Smooth muscle cell (in vitro differentiated cells): ENCODE measurements at regions not wholly inside any gene's neighbourhood (a gene's known extent, or its start where the extent isn't known, plus 50 kb on each side); places are given as distances from the start of the nearest gene placed in this dataset.

Experiments used
- DNase-seq: peaks from one replicate; lab custom pipeline; 2025; ENCODE audit not compliant: unreplicated experiment; lab: John Stamatoyannopoulos, UW
- H2AFZ ChIP-seq: fragments of 200-600 bp; sonication (generic); 2 replicates; pipeline ENCODE4 v1.6.0; 2016; ENCODE audit warnings: antibody characterized with exemption, low read depth, mild to moderate bottlenecking
- H3F3A ChIP-seq: fragments of 200-600 bp; sonication (generic); 2 replicates; pipeline ENCODE4 v1.6.0; 2017; ENCODE audit warnings: antibody characterized with exemption, low read depth
- H3K27ac ChIP-seq: fragments of 200-600 bp; sonication (generic); 2 replicates; pipeline ENCODE4 v1.5.1; 2016; ENCODE audit warnings: low read depth, mild to moderate bottlenecking
- H3K27me3 ChIP-seq: fragments of 200-600 bp; sonication (generic); 2 replicates; pipeline ENCODE4 v1.6.1; 2016; ENCODE audit warnings: low read depth, mild to moderate bottlenecking
- H3K36me3 ChIP-seq: fragments of 200-600 bp; sonication (generic); 2 replicates; pipeline ENCODE4 v1.5.1; 2016; ENCODE audit warnings: low read depth
- H3K4me1 ChIP-seq: fragments of 200-600 bp; sonication (generic); 2 replicates; pipeline ENCODE4 v1.5.1; 2016; ENCODE audit warnings: low read depth
- H3K4me2 ChIP-seq: fragments of 200-600 bp; sonication (generic); 2 replicates; pipeline ENCODE4 v1.6.0; 2016; ENCODE audit warnings: mild to moderate bottlenecking
- H3K4me3 ChIP-seq: fragments of 200-600 bp; sonication (generic); 2 replicates; pipeline ENCODE4 v1.5.1; 2016; ENCODE audit warnings: mild to moderate bottlenecking
- H3K79me2 ChIP-seq: fragments of 200-600 bp; sonication (generic); 2 replicates; pipeline ENCODE4 v1.6.0; 2016; ENCODE audit warnings: low read depth, mild to moderate bottlenecking
- H3K9ac ChIP-seq: fragments of 200-600 bp; sonication (generic); 2 replicates; pipeline ENCODE4 v1.6.0; 2016; ENCODE audit warnings: low read depth
- H3K9me3 ChIP-seq: fragments of 200-600 bp; sonication (generic); replicated peaks from 2 replicates; pipeline ENCODE4 v1.5.1; 2016; ENCODE audit warnings: low read depth
- H4K20me1 ChIP-seq: fragments of 200-600 bp; sonication (generic); 2 replicates; pipeline ENCODE4 v1.6.0; 2016; ENCODE audit warnings: low read depth
- WGBS: methylation state at CpG from one replicate; pipeline ENCODE4 v1.1.7; 2016; ENCODE audit warnings: low lambda C conversion rate; 5-methylcytosine and 5-hydroxymethylcytosine counted together
- TF ChIP-seq, protein P1 (sequence below): fragments of 200-600 bp; sonication (generic); IDR thresholded peaks from 2 replicates; pipeline ENCODE4 v1.5.1; 2017; ENCODE audit warnings: borderline replicate concordance, mild to moderate bottlenecking, antibody characterized with exemption; ENCODE audit not compliant: insufficient read depth, poor library complexity, severe bottlenecking

DNA sequence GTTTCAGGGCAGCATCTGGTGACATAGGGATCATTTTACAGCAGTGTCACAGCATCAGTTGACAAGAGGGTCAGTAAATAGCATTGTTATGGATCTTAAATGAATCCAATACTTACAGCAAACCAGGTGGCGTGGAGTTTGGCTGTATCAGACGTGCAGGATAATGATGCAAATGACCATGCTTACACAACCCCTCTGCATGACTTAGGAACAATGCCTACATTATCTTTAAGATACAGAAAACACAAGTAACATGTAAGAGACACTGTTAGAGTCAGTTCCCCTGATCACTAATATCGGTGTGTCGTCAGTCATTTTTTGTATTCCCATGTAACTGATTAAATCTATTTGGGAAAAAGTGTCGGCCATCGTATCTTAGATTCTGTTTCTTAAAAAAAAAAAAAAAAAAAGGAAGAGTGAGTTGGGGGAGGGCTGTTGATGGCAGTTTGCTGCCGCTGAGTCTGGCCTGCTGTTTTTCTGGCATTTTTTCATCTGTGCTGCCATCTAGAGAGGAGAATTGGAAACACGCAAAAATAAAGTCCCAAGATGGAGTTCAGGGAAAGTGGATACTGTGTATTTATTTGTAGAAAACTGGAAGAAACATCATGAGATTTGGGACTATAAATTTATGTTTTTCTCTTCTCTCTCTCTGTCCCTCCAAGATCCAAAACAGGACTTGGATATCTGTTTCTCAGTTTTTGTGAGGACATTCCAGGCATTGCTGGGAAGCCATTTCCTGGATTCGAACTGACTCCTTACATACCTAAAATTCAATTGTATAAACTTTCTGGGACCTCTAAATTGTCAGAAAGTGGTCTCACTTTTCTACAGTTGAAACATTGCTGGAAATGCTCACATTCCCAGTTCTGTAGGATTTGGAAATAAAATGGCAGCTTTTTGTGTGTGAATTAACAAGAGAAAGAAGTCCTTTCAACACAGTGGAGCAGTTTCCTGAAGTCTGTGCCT, 60.3 kb upstream of the AGPS start:
- Histone ChIP-seq H3K4me1 (peaks cover 7% of the 10 kb centered on the region), H3K9me3 (no peaks in the 10 kb centered on the region), H3F3A (peaks cover 4% of the 10 kb centered on the region), H3K79me2 (no peaks in the 10 kb centered on the region), H3K4me2 (peak overlapping the region; percentile 66), H3K9ac (peak overlapping the region; percentile 4), H3K36me3 (no peaks in the 10 kb centered on the region), H4K20me1 (no peaks in the 10 kb centered on the region), H2AFZ (peak overlapping the region; percentile 74), H3K4me3 (peak overlapping the region; percentile 25), H3K27me3 (no peaks in the 10 kb centered on the region), H3K27ac (peak overlapping the region; percentile 0)
- TF ChIP-seq, protein P1, sequence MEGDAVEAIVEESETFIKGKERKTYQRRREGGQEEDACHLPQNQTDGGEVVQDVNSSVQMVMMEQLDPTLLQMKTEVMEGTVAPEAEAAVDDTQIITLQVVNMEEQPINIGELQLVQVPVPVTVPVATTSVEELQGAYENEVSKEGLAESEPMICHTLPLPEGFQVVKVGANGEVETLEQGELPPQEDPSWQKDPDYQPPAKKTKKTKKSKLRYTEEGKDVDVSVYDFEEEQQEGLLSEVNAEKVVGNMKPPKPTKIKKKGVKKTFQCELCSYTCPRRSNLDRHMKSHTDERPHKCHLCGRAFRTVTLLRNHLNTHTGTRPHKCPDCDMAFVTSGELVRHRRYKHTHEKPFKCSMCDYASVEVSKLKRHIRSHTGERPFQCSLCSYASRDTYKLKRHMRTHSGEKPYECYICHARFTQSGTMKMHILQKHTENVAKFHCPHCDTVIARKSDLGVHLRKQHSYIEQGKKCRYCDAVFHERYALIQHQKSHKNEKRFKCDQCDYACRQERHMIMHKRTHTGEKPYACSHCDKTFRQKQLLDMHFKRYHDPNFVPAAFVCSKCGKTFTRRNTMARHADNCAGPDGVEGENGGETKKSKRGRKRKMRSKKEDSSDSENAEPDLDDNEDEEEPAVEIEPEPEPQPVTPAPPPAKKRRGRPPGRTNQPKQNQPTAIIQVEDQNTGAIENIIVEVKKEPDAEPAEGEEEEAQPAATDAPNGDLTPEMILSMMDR = peak; percentile 67
- no peak for DNase-seq
- 28% methylated on average over 9 of the region's 9 CpGs for WGBS

DNA sequence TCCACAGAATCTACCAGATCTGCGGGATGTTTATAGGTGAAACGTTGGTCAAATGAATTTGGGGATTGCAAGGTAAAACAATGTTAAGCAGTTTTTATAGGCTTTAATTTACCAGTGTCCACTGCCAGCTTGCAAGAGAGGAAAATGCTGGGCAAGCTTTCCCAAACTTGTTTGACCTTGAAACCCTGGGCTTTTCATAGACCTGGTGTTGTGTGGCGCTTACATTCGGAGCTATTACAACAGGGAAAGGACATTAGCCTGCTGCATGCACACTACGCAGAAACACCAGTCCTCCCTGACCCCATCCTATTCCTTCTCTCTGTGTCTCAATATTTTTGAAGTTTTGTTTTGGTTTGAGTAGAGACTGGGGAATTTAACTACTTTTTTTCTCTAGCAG, 59.6 kb upstream of the AGPS start:
- Histone ChIP-seq H3K27ac (peak overlapping the region; percentile 0), H4K20me1 (no peaks in the 10 kb centered on the region), H3K4me2 (no peak overlapping the region), H3K27me3 (no peaks in the 10 kb centered on the region), H3K36me3 (no peaks in the 10 kb centered on the region), H3K9ac (peak overlapping the region; percentile 4), H3K9me3 (no peaks in the 10 kb centered on the region), H3K4me1 (peaks cover 7% of the 10 kb centered on the region), H2AFZ (peak overlapping the region; percentile 53), H3F3A (peaks cover 4% of the 10 kb centered on the region), H3K4me3 (no peak overlapping the region), H3K79me2 (no peaks in the 10 kb centered on the region)
- DNase-seq = no peak
- TF ChIP-seq, protein P1 = no peak
- WGBS = 61% methylated on average over 5 of the region's 5 CpGs

- Histone ChIP-seq H3F3A (peaks cover 4% of the 10 kb centered on the region), H3K4me1 (peaks cover 7% of the 10 kb centered on the region), H3K27me3 (no peaks in the 10 kb centered on the region), H3K27ac (peak overlapping the region; percentile 27), H3K36me3 (no peaks in the 10 kb centered on the region), H3K9ac (no peak overlapping the region), H3K4me3 (no peak overlapping the region), H2AFZ (no peak overlapping the region), H3K79me2 (no peaks in the 10 kb centered on the region), H4K20me1 (no peaks in the 10 kb centered on the region), H3K4me2 (no peak overlapping the region), H3K9me3 (no peaks in the 10 kb centered on the region)
- 35% methylated on average over 2 of the region's 2 CpGs for WGBS
- TF ChIP-seq, protein P1 = peak; percentile 93
- no peak for DNase-seq
Observed at GRCh38 chr2:177334940-177335543, 57.5 kb upstream of the AGPS start.
